ENCODE measurements at regions not wholly inside any gene's neighbourhood (a gene's known extent, or its start where the extent isn't known, plus 50 kb on each side); places are given as distances from the start of the nearest gene placed in this dataset.

DNA sequence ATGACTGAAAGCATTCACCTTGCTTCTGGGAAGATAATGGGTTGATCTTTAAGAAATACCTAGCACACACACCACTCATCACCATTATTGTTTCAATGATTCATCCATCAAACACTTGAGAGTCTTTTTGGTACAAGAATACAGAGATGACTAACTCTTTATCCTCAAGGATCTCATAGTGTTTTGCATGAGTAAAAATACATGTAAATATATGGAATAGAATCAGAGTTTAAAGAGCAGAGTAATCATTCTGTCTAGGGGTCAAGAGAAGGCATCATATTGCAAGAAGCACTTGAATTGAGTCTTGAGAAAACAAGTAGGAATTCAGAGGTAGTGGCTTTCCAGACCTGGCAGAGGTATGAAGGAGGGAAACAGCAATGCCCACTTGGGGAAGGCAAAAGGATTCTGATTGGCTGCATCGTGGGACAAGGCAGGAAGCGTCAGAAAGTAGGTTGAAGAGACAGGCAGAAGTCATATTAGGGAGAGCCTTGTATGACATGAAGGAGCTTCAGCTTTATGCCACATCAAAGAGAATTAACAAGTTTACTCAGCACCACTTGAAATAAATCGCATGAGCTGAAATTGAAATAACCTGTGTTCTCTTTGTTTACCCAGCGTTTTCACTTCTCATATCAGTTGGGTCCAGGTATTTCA, 542.5 kb downstream of the TLE1 start:
- H3K27me3 ChIP-seq (ENCODE audit: insufficient read depth, low read depth): no peaks in the 10 kb centered on the region
- ChIA-PET CTCF (no interaction called here), POLR2A (ENCODE audit: unreplicated experiment) (no interaction called here)
- H4K20me1 ChIP-seq (ENCODE audit: insufficient read depth): no peaks in the 10 kb centered on the region
- DNase-seq: peak in 1 of 2 experiments; percentile 59
- H3K4me1 ChIP-seq (replicated peaks; ENCODE audit: insufficient read depth): peaks cover 7% of the 10 kb centered on the region; the same call in 1 of the 2 replicates
- H3K9me2 ChIP-seq (ENCODE audit: insufficient read depth): no peaks in the 10 kb centered on the region
- no TSS peak for BruUV-seq (replicated peaks)
- H3K27ac ChIP-seq: no peak overlapping the region
- H3K4me2 ChIP-seq: no peak overlapping the region
- no peaks in the 10 kb centered on the region; the same call in 1 of the 2 replicates for H3K9me3 ChIP-seq (ENCODE audit: insufficient read depth, low read depth)
- intact Hi-C loops (cut with micrococcal nuclease; ENCODE audit: unreplicated experiment): no loop called here
- H3K4me3 ChIP-seq: no peak overlapping the region
- H2AFZ ChIP-seq: no peak overlapping the region
- H3K79me2 ChIP-seq (ENCODE audit: low read depth): no peaks in the 10 kb centered on the region
- peaks cover 5% of the 10 kb centered on the region; the same call in 1 of the 2 replicates for H3F3A ChIP-seq (ENCODE audit: insufficient read depth, low read depth)
- no peaks in the 10 kb centered on the region for H3K36me3 ChIP-seq (ENCODE audit: low read depth)
- TF ChIP-seq, protein P1, sequence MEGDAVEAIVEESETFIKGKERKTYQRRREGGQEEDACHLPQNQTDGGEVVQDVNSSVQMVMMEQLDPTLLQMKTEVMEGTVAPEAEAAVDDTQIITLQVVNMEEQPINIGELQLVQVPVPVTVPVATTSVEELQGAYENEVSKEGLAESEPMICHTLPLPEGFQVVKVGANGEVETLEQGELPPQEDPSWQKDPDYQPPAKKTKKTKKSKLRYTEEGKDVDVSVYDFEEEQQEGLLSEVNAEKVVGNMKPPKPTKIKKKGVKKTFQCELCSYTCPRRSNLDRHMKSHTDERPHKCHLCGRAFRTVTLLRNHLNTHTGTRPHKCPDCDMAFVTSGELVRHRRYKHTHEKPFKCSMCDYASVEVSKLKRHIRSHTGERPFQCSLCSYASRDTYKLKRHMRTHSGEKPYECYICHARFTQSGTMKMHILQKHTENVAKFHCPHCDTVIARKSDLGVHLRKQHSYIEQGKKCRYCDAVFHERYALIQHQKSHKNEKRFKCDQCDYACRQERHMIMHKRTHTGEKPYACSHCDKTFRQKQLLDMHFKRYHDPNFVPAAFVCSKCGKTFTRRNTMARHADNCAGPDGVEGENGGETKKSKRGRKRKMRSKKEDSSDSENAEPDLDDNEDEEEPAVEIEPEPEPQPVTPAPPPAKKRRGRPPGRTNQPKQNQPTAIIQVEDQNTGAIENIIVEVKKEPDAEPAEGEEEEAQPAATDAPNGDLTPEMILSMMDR (conservative IDR thresholded peaks at IDR 0.05): no peak
- no peak for TF ChIP-seq EZH2 (IDR thresholded peaks at IDR 0.05; ENCODE audit: low read depth)

DNA sequence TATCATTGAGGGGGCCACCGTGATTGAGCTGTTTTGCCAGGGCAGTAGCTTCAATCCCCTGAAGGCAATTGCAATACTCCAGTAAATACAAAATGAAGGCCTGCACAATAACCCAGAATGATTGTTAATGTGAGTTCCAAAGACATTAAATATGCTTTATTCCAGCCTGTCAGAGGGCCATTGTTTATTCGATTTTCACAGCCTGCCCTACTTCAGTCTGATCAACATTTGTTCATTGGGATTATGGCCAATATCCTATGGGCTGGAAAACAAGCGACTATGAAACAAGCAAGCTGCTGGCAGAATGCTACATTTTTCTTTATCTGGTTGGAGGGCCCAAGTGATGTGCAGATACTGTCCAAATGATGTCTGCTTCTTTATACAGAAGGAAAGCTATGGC, 543.1 kb downstream of the TLE1 start:
- intact Hi-C loops (cut with micrococcal nuclease; ENCODE audit: unreplicated experiment): no loop called here
- Histone ChIP-seq H3K79me2 (ENCODE audit: low read depth) (no peaks in the 10 kb centered on the region), H4K20me1 (ENCODE audit: insufficient read depth) (no peaks in the 10 kb centered on the region), H2AFZ (no peak overlapping the region), H3K27me3 (ENCODE audit: insufficient read depth, low read depth) (no peaks in the 10 kb centered on the region), H3K4me2 (no peak overlapping the region), H3K36me3 (ENCODE audit: low read depth) (no peaks in the 10 kb centered on the region), H3K27ac (no peak overlapping the region), H3K9me2 (ENCODE audit: insufficient read depth) (no peaks in the 10 kb centered on the region), H3F3A (ENCODE audit: insufficient read depth, low read depth) (peaks cover 5% of the 10 kb centered on the region; the same call in 1 of the 2 replicates), H3K4me1 (replicated peaks; ENCODE audit: insufficient read depth) (peaks cover 7% of the 10 kb centered on the region; the same call in 1 of the 2 replicates), H3K4me3 (no peak overlapping the region), H3K9me3 (ENCODE audit: insufficient read depth, low read depth) (no peaks in the 10 kb centered on the region; the same call in 1 of the 2 replicates)
- BruUV-seq (replicated peaks): no TSS peak
- POLR2A ChIA-PET (ENCODE audit: unreplicated experiment): no interaction called here
- CTCF ChIA-PET: no interaction called here
- no peak for DNase-seq
- TF ChIP-seq, protein P1 (conservative IDR thresholded peaks at IDR 0.05): no peak
- TF ChIP-seq EZH2 (IDR thresholded peaks at IDR 0.05; ENCODE audit: low read depth): no peak

DNA sequence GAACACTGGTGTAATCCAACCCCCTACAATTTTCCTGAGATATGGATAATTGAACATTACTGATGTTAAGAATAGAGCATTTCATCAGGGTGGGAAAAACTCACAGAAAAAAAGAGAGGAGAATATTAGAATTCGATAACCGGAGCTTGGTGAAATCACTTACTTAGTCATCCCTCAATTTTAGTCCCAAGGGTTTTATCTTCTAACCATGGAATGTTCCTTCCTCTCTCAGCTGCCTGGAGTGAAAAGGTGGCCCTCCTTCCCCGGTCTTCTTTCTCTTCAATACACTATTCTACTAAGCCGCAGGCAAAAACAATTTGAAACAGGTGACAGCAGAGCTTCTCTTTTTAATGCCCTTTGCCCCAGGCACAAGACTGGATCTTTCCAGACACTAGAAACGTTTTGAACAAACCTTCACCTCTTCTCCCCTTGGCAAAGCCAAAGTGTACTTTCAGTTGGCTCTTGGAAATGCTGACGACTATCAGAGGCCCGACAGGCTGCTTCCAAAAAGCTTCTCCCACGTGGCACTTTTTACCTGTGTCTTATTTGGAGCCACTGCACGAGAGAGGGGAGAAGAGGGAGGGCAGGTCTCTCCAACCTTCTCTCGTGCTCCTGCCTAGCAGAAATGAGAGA, 543.9 kb downstream of the TLE1 start:
- no peaks in the 10 kb centered on the region for H3K27me3 ChIP-seq (ENCODE audit: insufficient read depth, low read depth)
- TF ChIP-seq EZH2 (IDR thresholded peaks at IDR 0.05; ENCODE audit: low read depth): no peak
- TF ChIP-seq, protein P1 (conservative IDR thresholded peaks at IDR 0.05): no peak
- H3K27ac ChIP-seq: no peak overlapping the region
- H3K36me3 ChIP-seq (ENCODE audit: low read depth): no peaks in the 10 kb centered on the region
- H3K4me1 ChIP-seq (replicated peaks; ENCODE audit: insufficient read depth): peaks cover 7% of the 10 kb centered on the region; the same call in 1 of the 2 replicates
- H3K4me2 ChIP-seq: no peak overlapping the region
- peaks cover 5% of the 10 kb centered on the region; the same call in 1 of the 2 replicates for H3F3A ChIP-seq (ENCODE audit: insufficient read depth, low read depth)
- H3K9me3 ChIP-seq (ENCODE audit: insufficient read depth, low read depth): no peaks in the 10 kb centered on the region; the same call in 1 of the 2 replicates
- intact Hi-C loops (cut with micrococcal nuclease; ENCODE audit: unreplicated experiment): no loop called here
- H2AFZ ChIP-seq: no peak overlapping the region
- ChIA-PET CTCF (no interaction called here), POLR2A (ENCODE audit: unreplicated experiment) (no interaction called here)
- no peak overlapping the region; the same call in 1 of the 2 replicates for H3K4me3 ChIP-seq
- no peaks in the 10 kb centered on the region for H4K20me1 ChIP-seq (ENCODE audit: insufficient read depth)
- DNase-seq: no peak
- no TSS peak for BruUV-seq (replicated peaks)
- H3K79me2 ChIP-seq (ENCODE audit: low read depth): no peaks in the 10 kb centered on the region
- H3K9me2 ChIP-seq (ENCODE audit: insufficient read depth): no peaks in the 10 kb centered on the region
